ENCODE measurements at regions not wholly inside any gene's neighbourhood (a gene's known extent, or its start where the extent isn't known, plus 50 kb on each side); places are given as distances from the start of the nearest gene placed in this dataset.
A peak's percentile ranks its signal among the peaks of the same experiment; 100 is the strongest.

DNA sequence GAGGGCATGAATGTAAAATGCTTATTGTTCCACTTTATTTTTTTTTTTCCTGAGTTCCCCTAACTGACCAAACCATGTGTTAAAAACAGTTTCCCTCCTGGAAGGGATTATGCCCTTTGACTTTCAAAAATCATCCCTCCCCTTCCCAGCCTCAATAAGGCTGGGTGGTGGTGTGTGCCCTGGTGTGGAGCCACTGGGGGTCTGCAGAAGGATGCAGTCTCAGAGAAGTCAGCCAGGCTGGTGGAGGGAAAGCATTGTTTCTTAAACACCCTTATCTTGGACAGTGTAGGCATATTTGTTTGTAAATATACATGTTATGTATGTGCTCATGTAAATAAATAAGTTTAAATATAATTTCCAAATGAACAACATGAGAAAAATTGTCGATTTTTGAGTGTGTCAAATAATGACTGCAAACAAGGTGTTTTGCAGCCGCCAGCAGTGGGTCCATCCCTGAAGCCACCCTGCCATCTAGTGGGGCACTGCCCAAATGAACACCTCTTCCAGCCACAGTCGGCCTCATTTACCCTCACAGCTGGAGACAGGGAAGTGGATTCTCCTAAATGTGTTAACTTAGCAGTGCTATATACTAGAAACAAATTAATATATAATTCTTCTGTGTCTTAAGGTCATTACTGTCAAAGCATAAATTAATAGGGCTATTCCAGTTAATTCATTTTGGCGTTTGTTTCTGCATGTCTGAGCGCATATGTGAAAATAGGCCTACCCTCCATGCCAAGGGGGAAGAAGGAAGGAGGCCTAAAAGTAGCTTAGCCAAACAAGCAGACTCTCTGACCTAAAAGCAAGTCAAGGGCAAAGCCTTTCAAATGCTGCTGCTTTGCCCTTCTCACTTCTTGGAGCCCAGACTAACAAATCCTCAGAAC is 209.6 kb upstream of the PIK3C3 start:
- FAIRE-seq = no peak
- in situ Hi-C loops (cut with MboI) (loop anchor here (25.0 kb wide), 1 partner anchor 808 kb away; no protein-coding TSS in a partner anchor), intact Hi-C loops (cut with micrococcal nuclease; ENCODE audit: unreplicated experiment) (loop anchor here (5.0 kb wide), 1 partner anchor 162 kb away; no protein-coding TSS in a partner anchor)
- no TSS peak for BruUV-seq (replicated peaks)
- DNase-seq (ENCODE audit: low read depth, low spot score) = no peak
- Histone ChIP-seq H3K27ac (ENCODE audit: control insufficient read depth, insufficient read depth) (no peak overlapping the region), H3K4me1 (ENCODE audit: control insufficient read depth, insufficient read depth, low read length) (no peaks in the 10 kb centered on the region), H3K79me2 (ENCODE audit: control insufficient read depth, insufficient read depth, low read length) (no peaks in the 10 kb centered on the region), H3K4me3 (no peak overlapping the region), H2AFZ (ENCODE audit: control insufficient read depth, low read depth, low read length) (no peak overlapping the region), H3K9ac (ENCODE audit: control insufficient read depth, insufficient read depth, low read length) (no peak overlapping the region), H4K20me1 (ENCODE audit: control insufficient read depth, insufficient read depth) (no peaks in the 10 kb centered on the region), H3K27me3 (replicated peaks in 1 of 2; ENCODE audit: control insufficient read depth in 2 of 2, insufficient read depth in 2 of 2, low read length in 1 of 2) (no peaks in the 10 kb centered on the region), H3K36me3 (ENCODE audit: control insufficient read depth in 2 of 2, insufficient read depth in 2 of 2, low read length in 1 of 2) (no peaks in the 10 kb centered on the region), H3K9me3 (replicated peaks; ENCODE audit: control insufficient read depth, insufficient read depth, low read length) (no peaks in the 10 kb centered on the region), H3K4me2 (ENCODE audit: control insufficient read depth, insufficient read depth) (no peak overlapping the region)
- TF ChIP-seq IKZF1 (conservative IDR thresholded peaks at IDR 0.05) (no peak), RELA (IDR thresholded peaks at IDR 0.05; ENCODE audit: borderline replicate concordance, partially characterized antibody) (no peak), HDAC6 (IDR thresholded peaks at IDR 0.05; ENCODE audit: unreplicated experiment) (no peak), IRF4 (IDR thresholded peaks at IDR 0.05; ENCODE audit: low read depth, low read length) (no peak), SREBF1 (IDR thresholded peaks at IDR 0.05; ENCODE audit: low read length) (no peak), FOXM1 (IDR thresholded peaks at IDR 0.05; ENCODE audit: low read depth, low read length) (no peak), RAD21 (IDR thresholded peaks at IDR 0.05; ENCODE audit: insufficient read depth, low read depth, low read length) (peak; percentile 62), RB1 (IDR thresholded peaks at IDR 0.05; ENCODE audit: borderline replicate concordance) (no peak), SMC3 (IDR thresholded peaks at IDR 0.05; ENCODE audit: borderline replicate concordance, low read length) (peak; percentile 46; the same call in 1 of the 2 replicates)
- TF ChIP-seq, protein P1, sequence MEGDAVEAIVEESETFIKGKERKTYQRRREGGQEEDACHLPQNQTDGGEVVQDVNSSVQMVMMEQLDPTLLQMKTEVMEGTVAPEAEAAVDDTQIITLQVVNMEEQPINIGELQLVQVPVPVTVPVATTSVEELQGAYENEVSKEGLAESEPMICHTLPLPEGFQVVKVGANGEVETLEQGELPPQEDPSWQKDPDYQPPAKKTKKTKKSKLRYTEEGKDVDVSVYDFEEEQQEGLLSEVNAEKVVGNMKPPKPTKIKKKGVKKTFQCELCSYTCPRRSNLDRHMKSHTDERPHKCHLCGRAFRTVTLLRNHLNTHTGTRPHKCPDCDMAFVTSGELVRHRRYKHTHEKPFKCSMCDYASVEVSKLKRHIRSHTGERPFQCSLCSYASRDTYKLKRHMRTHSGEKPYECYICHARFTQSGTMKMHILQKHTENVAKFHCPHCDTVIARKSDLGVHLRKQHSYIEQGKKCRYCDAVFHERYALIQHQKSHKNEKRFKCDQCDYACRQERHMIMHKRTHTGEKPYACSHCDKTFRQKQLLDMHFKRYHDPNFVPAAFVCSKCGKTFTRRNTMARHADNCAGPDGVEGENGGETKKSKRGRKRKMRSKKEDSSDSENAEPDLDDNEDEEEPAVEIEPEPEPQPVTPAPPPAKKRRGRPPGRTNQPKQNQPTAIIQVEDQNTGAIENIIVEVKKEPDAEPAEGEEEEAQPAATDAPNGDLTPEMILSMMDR (IDR thresholded peaks at IDR 0.05 in 2 of 3, conservative IDR thresholded peaks at IDR 0.05 in 1 of 3; ENCODE audit: control insufficient read depth in 2 of 3, extremely low read depth in 1 of 3, insufficient read depth in 1 of 3, low read depth in 3 of 3, low read length in 3 of 3) = peak; percentile 52 to 66 (median 54); a peak in 5 of 6 replicates
- TF ChIP-seq, protein P2, sequence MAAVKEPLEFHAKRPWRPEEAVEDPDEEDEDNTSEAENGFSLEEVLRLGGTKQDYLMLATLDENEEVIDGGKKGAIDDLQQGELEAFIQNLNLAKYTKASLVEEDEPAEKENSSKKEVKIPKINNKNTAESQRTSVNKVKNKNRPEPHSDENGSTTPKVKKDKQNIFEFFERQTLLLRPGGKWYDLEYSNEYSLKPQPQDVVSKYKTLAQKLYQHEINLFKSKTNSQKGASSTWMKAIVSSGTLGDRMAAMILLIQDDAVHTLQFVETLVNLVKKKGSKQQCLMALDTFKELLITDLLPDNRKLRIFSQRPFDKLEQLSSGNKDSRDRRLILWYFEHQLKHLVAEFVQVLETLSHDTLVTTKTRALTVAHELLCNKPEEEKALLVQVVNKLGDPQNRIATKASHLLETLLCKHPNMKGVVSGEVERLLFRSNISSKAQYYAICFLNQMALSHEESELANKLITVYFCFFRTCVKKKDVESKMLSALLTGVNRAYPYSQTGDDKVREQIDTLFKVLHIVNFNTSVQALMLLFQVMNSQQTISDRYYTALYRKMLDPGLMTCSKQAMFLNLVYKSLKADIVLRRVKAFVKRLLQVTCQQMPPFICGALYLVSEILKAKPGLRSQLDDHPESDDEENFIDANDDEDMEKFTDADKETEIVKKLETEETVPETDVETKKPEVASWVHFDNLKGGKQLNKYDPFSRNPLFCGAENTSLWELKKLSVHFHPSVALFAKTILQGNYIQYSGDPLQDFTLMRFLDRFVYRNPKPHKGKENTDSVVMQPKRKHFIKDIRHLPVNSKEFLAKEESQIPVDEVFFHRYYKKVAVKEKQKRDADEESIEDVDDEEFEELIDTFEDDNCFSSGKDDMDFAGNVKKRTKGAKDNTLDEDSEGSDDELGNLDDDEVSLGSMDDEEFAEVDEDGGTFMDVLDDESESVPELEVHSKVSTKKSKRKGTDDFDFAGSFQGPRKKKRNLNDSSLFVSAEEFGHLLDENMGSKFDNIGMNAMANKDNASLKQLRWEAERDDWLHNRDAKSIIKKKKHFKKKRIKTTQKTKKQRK (IDR thresholded peaks at IDR 0.05; ENCODE audit: low read depth, low read length) = no peak
- peak; percentile 91 for ATAC-seq
- POLR2A ChIA-PET = no interaction called here
- SMC1A ChIA-PET (ENCODE audit: uncharacterized antibody, unreplicated experiment) = interaction anchor here (0.7 kb wide), 1 partner anchor 651 kb away, joined by 3 read pairs; no protein-coding TSS in a partner anchor
- CTCF ChIA-PET = interaction anchor here (0.6 to 0.9 kb wide), 2 partner anchors 17 to 157 kb away, joined by 3 to 4 read pairs; no protein-coding TSS in a partner anchor
- RAD21 ChIA-PET (ENCODE audit: unreplicated experiment) = no interaction called here
- WGBS (ENCODE audit: insufficient coverage, insufficient replicate concordance, low lambda C conversion rate, missing lambda C conversion rate) = 24% methylated on average over 5 of the region's 5 CpGs

Data from GM12878 (cell line).